ENCODE measurements at regions not wholly inside any gene's neighbourhood (a gene's known extent, or its start where the extent isn't known, plus 50 kb on each side); places are given as distances from the start of the nearest gene placed in this dataset.

DNA sequence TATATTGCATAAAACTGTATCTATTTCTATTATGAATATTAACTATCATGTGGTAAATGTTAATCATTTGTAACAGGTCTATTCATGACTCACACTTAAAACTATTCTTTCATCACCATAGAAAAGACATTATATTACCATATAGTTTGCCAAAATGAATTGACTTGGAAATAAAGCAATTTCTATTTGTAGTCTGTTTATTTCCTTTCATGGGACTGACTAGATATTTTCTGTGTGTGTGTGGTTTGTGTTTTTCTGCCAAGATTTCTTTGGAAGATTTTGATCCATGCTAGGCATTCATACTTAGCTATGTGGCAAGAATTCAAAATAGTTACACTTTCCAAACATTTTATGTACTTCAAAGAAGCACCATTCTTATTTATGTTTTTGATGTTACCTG, 522.5 kb upstream of the AGTR1 start:
- peak; percentile 67 for DNase-seq

DNA sequence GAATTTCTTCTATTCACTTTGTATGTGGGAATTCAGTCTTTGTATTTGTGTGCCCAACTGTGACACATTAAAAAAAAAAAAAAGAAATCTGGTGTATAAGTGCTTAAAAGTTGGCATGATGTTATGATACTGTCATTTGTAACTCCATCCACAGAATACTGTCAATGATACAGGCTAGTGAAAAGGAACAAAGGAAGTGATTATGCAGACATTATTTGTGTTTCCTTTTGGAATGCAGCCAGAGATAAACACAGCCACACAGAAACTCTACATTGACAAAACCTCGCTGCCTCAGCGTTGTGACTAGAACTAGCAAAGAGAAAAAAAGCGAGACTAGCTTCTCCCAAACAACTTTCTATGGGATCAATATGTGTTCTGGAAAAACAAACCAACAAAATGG, 519.2 kb upstream of the AGTR1 start:
- DNase-seq, result no peak

DNA sequence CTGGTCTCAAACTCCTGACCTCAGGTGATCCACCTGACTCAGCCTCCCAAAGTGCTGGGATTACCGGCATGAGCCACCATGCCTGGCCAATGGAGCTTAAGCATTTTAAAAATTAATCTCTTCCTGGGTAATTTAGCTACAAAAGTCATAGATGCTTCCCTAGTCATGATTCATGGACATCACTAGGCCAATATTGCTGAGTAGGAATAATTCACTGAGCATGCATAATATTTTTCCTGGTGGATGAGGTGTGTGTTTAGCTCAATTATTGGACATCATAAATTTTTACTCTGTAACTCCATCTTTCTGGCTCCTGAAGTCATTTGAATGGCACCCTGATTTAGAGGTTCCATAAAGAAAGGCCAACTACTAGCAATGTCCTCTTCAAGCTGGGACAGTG, 512.9 kb upstream of the AGTR1 start:
- no peak for DNase-seq

DNA sequence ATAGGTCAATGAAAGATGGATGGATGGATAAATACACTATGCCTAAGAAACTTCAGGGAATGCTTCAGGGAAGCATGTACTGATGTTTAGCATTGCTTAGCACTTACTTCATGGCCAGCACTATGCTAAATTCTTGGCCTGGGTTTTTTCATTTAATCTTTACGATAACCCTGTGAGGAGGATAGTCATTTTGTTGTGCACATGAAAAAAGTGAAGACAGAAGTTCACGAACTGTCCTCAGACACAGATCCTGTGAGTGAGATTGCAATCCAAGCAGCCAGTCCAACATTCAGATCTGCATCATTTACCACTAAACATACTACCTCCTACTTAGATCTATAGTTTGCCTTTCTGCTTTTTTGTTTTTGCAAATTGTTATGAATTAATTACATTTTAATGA, 510.8 kb upstream of the AGTR1 start:
- DNase-seq, result no peak

DNA sequence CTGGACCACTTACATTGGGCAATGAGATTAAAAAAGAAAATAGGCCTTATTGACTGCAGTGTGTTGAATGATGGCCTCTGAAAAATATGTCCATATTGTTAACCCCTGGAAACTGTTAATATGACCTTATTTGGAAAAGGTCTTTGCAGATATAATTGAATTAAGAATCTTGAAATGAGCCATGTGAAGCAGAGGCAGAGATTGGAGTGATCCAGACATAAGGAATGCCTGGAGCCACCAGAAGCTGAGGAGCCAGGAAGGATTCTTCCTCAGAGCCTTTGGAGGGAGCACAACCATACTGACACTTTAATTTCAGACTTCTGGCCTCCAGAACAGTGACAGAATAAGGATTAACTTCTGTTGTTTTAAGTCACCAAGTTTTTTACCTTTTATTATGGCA, 510.4 kb upstream of the AGTR1 start:
- no peak for DNase-seq

DNA sequence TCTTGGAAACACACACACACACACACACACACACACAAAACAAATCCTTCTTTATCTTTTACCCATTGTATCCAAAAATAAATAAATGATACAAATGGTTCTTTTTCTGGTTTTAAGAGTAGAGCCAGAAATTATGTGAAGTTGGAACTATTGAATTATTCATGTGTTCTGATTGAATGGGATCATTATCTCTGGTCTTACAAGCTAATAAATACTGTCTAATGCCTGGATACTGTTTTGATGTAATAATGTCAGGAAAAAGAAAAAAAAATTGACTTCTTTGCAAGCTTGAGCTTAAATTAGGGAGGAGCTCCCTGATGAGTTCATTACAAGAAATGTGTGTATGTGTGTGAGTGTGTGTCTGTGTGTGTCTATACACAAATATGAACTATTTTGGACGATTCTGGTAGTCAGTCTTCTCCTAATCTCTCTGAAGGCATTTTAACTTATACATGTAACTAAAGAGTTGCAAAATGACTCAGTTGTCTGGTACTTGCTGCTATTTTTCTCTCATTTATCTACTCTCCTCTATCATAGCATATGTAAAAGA, 507.2 kb upstream of the AGTR1 start:
- no peak for DNase-seq

DNA sequence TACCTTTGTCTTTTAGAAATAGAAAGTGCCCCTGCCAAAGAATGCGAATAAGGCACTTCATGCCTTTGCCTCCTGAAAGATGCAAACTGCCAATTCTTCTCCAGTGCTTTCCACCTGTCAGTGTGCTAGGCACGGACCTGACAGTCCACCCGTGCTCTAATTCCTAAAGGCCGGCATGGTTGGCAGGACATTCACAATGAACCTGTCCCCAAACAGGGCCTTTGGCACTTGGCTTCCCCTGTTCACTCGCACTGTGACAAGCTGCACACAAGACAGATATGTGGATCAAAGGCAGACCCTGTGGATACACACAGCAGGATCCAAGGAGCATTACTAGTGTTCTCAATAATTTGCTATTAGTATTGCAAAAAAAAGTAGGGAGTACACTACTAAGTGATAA, 505.7 kb upstream of the AGTR1 start:
- no peak for DNase-seq

DNA sequence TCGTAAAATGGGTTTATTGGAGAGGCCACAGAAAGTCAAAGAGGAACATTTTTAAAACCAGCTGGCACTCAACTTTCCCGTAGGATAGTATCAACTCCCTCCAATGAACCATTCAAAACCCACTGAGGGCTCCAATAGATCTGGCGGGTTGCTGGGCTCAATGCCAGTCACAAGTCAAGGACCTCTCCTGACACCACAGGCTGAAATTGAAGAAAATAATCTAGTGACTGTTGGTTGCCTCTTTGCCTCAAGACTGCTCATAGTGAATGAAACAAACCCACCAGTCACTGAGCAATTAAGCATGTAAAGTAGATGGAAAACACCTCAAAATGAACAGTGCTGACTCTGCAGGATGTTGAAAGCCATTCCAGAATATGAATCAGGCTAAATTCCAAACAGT, 500.6 kb upstream of the AGTR1 start:
- DNase-seq, result no peak

DNA sequence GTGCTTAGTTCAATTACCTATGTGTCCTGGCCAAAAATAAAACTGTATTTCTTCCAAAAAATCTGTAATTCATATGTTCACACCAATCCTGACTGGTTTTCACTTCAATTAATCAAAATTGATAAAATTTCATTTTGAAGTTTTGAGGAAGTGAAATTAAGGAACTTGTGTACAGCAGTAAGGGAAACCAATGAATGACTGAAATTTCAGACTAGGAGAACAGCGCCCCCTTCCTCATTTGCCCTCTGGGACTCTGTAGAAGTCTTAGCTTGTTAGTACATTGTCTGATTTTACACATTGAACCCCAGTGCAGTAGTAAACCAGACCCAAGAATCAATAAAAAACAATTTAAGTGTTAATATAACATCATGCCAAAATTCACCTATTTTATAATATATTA, 495.3 kb upstream of the AGTR1 start:
- DNase-seq, result peak; percentile 24

DNA sequence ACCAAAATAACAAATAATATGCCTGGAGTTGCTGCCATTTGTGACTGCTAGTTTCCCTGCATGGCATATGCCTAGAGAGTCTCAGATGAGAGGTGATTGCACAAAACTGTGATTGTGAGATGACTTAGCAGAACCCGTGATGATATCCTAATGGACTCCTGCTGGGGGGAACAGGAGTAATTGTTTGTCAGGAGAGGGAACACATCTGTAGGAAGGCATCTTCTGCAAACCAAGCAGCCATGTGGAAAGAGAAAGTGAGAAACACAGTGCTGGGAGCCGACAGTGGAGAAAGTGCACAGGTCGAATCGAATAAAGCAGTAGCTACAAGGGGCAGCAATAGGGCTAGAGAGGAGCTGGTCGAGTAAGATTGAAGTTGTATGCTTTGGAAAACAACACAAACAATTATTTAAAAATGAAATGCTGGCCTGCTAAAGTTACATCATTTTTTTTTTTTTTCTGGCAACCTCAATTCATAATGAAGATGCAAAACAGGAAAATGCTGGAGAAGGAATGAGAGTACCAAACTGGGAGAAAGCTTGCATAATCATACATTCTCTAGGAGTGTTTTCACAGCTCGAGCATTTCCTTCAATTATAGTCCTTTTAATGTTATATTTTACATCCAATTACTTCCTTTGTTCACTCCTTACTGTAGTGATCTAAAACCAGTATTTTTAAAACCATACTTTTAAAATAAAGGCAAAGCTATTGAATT, 494.2 kb upstream of the AGTR1 start:
- DNase-seq, result peak; percentile 34

DNA sequence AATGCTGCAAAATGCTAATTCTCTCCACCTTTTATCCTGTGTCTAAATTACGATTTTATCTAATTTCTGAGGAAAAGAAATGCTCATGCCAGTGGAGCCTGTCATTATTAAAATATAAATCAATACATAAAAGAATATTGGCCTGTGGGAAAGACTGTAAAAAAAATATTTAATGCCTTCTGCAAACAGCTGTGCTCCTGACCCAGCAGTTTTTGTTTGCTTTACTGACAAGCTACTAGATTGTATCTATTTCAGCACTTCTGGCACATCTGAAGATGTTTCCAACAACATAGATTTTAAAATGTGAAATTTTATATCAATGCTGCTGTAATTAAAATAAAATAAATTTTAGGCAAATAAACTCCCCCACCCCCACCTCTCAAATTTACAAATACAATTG, 493.6 kb upstream of the AGTR1 start:
- DNase-seq, result no peak

DNA sequence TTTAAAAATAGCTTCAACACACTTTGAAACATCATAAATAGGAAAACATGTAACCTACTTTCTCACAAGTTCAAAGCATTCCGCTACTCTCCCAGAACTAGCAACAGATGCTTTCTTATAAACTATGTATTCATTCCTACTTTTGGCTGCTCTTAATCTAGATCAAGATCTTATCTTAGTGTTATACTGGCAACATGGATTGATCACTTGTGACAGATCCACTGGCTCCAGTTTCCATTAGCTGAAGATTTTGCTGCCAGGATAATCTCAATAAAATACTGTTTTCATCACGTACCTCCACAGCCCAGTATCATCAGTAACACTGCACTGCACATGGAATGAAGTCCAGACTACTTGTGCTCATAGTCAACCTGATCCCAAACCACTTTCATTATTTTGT, 491.7 kb upstream of the AGTR1 start:
- DNase-seq, result no peak

DNA sequence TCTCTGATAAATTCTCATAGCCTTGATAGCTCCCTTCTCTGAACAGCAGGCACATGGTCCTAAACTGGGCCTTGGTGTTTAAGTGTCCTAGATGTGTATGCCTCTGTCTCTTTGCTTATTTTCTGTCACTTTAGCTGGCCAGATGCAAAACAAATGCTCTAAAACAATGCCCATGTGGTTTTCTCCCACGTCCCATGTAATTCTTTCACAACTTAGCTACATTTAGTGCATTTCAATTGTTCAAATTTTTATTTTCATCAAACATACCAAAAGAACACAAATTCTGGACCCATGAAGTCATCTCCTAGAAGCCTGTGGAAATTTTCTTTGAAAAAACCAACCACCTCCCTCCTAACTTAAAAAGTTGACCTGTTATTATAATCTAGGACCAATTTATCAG, 491.3 kb upstream of the AGTR1 start:
- DNase-seq, result no peak

DNA sequence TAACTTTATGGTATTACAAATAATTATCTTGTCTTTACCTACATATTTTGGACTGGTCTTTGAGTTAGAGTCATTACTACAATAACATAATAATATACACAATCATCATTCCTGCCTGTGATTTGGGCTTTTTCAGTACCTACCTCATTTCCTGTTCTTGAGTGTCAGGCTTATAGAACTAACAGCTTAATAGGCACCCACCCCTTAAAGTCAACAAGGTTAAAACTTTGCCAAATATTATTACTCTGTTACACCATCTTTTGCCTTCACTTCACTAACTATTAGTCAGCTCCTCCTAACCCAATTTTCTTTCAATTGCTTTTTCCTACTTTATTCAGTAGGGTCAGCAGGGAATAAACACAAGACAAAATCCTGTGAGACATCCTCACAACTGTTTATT, 488.7 kb upstream of the AGTR1 start:
- DNase-seq, result no peak

DNA sequence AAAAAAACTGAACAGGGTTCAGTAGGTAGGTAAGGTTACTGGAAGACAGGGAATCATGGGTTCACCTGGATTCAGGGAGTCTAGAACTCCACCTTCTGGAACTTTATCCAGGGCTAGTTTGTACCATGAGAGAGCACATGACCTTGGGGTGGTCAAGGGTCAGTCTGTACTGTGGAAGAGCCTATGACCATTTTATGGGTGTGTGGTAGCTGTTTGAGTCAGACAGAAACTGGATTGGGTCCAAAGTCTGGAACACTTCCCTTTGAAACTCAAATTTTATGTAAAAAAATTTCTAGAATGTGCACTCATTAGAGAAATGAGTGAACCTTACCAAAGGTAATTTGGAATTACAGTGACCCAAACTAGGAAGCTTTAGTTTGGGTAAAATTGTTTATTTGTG, 486.0 kb upstream of the AGTR1 start:
- peak; percentile 52 for DNase-seq

DNA sequence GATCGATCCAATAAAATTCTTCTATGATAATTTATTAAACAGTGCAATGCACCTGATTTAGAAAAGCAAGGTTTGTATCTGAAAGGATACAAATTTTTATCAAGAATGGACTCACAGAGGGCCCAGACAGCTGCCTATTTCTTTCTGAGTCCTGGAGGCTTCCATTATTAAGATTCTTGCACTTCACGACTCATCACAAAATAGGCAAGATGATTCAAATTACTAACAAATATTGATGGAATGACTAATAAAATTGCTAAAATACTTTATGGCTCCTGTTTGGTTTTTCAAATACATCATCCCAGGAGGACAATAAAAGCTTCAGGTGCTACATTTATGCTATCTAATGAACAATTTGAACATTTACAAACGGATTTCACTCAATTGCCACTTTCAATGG, 483.0 kb upstream of the AGTR1 start:
- DNase-seq, result peak; percentile 26

DNA sequence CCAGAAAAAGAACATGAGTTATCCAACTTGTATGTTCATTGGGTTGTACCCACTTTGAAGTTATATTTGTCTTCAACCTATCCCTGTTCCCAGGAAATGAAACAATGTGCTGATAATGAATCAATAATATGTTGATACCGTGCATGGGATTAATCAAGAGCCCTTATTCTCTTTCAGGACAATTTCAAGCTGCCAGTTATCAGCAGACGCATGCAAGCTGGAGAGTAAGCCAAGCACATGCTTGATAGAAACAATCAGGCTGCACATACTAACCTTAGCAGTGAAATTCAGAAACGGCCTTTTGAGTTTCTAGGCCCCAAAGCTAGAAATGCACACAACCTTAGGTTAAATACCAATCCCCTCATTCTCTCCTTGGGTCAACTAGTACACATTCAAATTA, 480.4 kb upstream of the AGTR1 start:
- DNase-seq, result no peak

DNA sequence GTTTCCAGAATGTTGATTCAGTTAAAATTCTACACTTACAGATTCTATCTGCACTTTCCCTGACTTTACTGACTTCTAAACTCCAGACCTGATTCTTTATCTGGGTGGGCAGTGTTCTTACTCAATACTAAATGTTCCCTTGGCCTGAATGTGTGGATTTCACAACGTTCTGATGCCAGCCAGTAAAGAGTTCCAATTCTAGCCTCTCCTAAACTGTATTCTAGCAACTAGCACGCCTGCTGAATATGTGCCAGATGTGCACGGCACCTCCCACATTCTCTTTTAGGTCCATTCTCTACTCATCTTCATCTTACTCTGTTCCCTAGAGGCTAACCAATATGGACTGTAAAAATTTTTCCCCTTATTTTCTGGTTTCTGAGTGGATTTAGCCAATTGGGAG, 479.5 kb upstream of the AGTR1 start:
- no peak for DNase-seq

DNA sequence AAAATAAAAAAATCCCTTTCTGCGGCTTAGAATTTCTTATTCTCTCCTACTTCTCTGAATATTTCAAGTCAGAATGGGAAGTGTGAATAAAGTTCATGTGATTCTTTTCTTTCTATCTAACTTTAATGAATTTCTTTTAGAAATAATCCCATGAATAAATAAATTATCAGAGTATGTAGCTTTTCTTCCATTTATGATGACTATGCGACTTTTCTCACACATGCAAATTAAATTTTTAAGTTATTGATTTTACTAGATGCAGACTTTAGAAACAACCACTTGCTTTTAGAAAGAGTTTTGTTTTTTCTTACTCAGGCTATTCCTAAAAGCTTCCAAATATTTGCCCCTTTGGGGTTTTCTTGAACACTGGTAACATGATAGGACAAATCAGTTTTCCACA, 477.7 kb upstream of the AGTR1 start:
- no peak for DNase-seq

DNA sequence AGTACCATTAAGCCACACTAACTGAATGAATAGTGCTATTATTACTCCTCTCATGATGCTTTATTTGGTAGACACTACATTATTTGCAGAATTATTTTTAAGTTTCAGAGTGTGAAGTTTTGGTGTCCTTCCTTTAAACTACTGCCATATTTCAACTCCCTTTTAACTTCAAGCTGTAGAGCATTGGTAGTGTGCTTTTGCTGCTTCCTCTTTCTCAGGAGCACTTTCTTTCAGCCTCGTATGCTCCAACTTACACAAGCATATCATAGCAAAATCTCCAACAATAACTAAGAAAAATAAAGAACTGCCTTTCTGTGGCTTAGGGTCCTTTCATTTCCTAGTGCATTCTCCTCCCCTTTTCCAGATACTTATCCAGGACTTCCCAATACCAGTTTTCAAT, 476.4 kb upstream of the AGTR1 start:
- DNase-seq, result no peak

DNA sequence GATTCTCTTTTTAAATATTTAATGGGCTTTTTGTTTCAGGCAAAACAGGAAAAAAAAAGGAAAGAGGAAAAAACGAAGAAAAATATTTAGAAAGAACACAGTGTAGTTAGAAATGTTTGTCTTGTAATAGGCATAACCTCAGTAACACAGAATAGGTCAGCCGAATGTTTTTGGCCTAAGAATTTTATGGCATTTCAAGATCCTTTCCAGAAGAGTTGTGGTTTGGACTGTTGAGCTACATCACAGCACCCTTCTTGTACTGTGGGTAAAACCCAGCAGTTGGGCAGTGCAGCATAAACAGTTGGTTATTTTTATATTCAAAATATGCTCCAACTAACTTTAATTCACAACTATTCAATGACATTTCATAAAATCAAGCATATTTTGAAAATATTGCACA, 474.4 kb upstream of the AGTR1 start:
- no peak for DNase-seq

DNA sequence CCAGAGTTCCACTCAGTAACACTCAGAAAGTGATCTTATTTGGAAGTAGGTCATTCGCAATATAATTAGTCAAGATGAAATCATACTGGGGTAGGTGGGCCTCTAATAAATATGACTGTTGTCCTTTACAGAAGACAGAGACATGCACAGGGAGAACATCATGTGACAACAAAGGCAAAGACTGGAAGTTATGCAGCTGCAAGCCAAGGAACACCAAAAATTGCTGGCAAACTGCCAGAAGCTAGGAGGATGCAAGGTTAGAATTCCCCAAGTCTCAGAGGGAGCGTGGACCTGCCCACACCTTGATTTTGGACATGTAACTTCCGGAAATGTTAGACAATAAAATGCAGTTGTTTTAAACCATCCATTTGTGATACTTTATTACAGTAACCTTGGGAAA, 471.5 kb upstream of the AGTR1 start:
- no peak for DNase-seq

DNA sequence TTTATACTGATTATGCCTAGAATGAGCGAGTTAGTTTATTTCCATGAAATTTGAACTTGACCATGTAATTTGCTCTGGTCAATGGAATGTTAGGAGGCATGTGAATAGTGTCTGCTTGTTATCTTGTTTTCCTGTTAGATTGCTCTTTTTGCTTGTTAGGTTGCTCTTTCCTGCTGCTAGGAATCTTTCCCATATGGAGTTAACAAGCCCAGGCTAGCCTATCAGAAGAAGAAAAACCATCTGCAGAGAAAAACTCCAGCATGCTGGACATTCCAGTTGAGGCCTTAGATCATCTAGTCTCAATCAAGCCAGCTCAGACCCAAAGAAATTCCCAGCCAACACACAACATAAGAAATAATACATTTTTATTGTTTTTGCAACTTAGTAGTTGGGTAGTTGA, 470.2 kb upstream of the AGTR1 start:
- no peak for DNase-seq

DNA sequence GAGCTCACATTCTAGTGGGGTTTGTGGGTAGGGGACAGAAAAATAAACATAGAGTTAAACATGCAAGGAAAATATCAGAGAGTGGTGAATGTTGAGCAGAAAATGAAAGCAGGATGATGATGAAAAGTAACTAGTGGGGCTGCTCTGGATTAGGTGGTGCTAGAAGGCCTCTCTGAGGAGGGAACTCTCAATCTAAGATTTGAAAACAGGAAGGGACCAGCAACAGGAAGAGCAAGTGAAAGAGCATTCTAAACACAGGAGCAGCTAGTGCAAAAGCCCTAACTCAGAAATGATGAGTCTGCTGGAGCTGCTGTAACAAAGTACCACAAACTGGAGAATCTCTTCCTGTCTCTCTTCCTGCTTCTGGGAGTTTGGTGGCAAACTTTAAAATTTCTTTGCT, 468.6 kb upstream of the AGTR1 start:
- DNase-seq, result no peak

DNA sequence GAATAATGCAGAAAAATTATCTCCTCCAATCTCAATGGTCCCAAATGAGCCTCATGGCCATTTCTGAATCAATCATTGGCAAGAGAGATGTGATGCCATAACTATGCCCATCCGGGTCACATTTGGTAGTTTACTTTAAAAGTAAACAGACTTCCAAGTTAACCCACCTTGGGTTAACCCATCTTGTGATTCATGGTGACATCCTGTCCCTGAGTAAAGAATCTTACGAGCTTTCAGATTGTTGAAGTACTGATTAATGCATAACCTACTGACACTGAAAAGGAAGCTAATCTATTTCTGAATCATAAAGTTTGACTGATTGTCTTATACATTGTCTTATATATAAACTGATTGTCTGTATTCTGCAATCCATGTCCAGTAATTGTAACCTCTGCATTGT, 467.2 kb upstream of the AGTR1 start:
- peak; percentile 28 for DNase-seq

DNA sequence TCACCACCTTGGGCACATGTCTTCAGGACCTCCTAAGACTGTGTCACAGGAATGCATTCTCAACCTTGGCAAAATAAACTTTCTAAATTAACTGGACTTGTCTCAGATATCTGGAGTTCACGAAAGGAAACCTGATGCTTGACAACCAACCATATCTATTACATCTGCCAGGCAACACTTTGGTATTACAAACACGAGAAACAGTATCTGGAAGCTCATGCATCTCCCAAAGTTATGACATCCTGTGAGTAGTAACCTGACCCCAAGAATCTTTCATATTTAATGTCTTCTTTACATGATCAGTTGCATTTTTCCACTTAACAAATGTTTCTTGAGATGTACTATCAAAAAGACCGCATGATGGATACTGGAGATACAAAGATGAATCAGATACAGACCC, 465.3 kb upstream of the AGTR1 start:
- no peak for DNase-seq
